ENCODE measurements at regions not wholly inside any gene's neighbourhood (a gene's known extent, or its start where the extent isn't known, plus 50 kb on each side); places are given as distances from the start of the nearest gene placed in this dataset.

DNA sequence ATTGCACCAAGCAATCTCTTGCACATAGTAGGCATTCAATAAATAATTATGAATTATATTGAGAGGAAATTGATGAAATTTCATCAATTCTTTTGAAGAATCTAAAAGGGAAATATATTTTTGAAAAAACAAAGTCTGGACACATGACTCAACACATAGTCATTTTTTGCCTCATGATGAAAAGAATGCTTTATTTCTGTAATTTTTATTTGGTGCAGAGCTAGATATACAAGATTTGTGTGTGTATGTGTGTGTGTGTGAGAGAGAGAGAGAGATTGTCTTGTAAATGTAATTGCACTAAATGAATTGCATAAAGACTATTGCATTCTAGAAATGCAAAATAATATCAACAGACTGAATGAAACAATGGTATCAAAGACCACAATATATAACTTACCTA, 206.2 kb upstream of the C1orf87 start:
- TF ChIP-seq, protein P1, sequence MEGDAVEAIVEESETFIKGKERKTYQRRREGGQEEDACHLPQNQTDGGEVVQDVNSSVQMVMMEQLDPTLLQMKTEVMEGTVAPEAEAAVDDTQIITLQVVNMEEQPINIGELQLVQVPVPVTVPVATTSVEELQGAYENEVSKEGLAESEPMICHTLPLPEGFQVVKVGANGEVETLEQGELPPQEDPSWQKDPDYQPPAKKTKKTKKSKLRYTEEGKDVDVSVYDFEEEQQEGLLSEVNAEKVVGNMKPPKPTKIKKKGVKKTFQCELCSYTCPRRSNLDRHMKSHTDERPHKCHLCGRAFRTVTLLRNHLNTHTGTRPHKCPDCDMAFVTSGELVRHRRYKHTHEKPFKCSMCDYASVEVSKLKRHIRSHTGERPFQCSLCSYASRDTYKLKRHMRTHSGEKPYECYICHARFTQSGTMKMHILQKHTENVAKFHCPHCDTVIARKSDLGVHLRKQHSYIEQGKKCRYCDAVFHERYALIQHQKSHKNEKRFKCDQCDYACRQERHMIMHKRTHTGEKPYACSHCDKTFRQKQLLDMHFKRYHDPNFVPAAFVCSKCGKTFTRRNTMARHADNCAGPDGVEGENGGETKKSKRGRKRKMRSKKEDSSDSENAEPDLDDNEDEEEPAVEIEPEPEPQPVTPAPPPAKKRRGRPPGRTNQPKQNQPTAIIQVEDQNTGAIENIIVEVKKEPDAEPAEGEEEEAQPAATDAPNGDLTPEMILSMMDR (IDR thresholded peaks at IDR 0.05): no peak
- TF ChIP-seq POLR2A (IDR thresholded peaks at IDR 0.05): no peak

Measured in suprapubic skin (tissue), 3 donors.